ENCODE measurements at regions not wholly inside any gene's neighbourhood (a gene's known extent, or its start where the extent isn't known, plus 50 kb on each side); places are given as distances from the start of the nearest gene placed in this dataset.
"Not testable (repeated sequence)": the region's sequence is repeated elsewhere in the genome, so short reads cannot be mapped to it uniquely, and the experiment has no call there.

GRCh38 chr5:39730006-39730405, 305.2 kb upstream of the DAB2 start:
- no peak for ATAC-seq

GRCh38 chr5:39726467-39726866, 301.7 kb upstream of the DAB2 start:
- ATAC-seq, result no peak

GRCh38 chr5:39721394-39721793, 296.6 kb upstream of the DAB2 start:
- no peak for ATAC-seq

- ATAC-seq, result no peak
These were observed 295.4 kb upstream of the DAB2 start for GRCh38 chr5:39720136-39720535.

GRCh38 chr5:39717176-39717897, 292.6 kb upstream of the DAB2 start:
- no peak for ATAC-seq

GRCh38 chr5:39716532-39717028, 291.8 kb upstream of the DAB2 start:
- peak in 1 of 2 donors; percentile 45 for ATAC-seq

GRCh38 chr5:39714036-39714698, 289.4 kb upstream of the DAB2 start:
- no peak for ATAC-seq

GRCh38 chr5:39713250-39713916, 288.6 kb upstream of the DAB2 start:
- no peak for ATAC-seq

GRCh38 chr5:39712316-39713249, 287.8 kb upstream of the DAB2 start:
- ATAC-seq, result no peak

- ATAC-seq, result no peak
These were observed 287.0 kb upstream of the DAB2 start for GRCh38 chr5:39711821-39712220.

- ATAC-seq, result no peak
These were observed 284.3 kb upstream of the DAB2 start for GRCh38 chr5:39709032-39709431.

GRCh38 chr5:39702928-39703327, 278.1 kb upstream of the DAB2 start:
- ATAC-seq, result no peak

- no peak for ATAC-seq
These were observed 275.7 kb upstream of the DAB2 start for GRCh38 chr5:39700523-39700922.

- no peak for ATAC-seq
These were observed 274.2 kb upstream of the DAB2 start for GRCh38 chr5:39698838-39699560.

- no peak for ATAC-seq
These were observed 273.1 kb upstream of the DAB2 start for GRCh38 chr5:39697881-39698280.

GRCh38 chr5:39696672-39697398, 272.1 kb upstream of the DAB2 start:
- ATAC-seq, result no peak

- ATAC-seq, result no peak
These were observed 267.2 kb upstream of the DAB2 start for GRCh38 chr5:39691993-39692392.

GRCh38 chr5:39691136-39691535, 266.4 kb upstream of the DAB2 start:
- ATAC-seq, result no peak

GRCh38 chr5:39689919-39690318, 265.1 kb upstream of the DAB2 start:
- ATAC-seq, result no peak

GRCh38 chr5:39687924-39688323, 263.1 kb upstream of the DAB2 start:
- ATAC-seq, result not testable (repeated sequence)

GRCh38 chr5:39680213-39680612, 255.4 kb upstream of the DAB2 start:
- ATAC-seq, result no peak
